GM23248 (cell line): ENCODE measurements at regions not wholly inside any gene's neighbourhood (a gene's known extent, or its start where the extent isn't known, plus 50 kb on each side); places are given as distances from the start of the nearest gene placed in this dataset.

Experiments used
- EZH2 ChIP-seq: fragments of 200-600 bp; sonication (generic); IDR thresholded peaks from 2 replicates; pipeline ENCODE4 v1.6.1; 2018; ENCODE audit warnings: antibody characterized with exemption, mild to moderate bottlenecking; ENCODE audit not compliant: insufficient read depth, poor library complexity, severe bottlenecking
- EZH2phosphoT487 ChIP-seq: fragments of 200-600 bp; sonication (generic); IDR thresholded peaks from 2 replicates; pipeline ENCODE4 v1.6.1; 2018; ENCODE audit warnings: antibody characterized with exemption, moderate library complexity, mild to moderate bottlenecking, low read depth; ENCODE audit not compliant: insufficient read depth

- TF ChIP-seq EZH2, result no peak
- TF ChIP-seq EZH2phosphoT487, result no peak
Observed at GRCh38 chr14:86897704-86898513, 1095.1 kb downstream of the GALC start.
